ENCODE measurements at regions not wholly inside any gene's neighbourhood (a gene's known extent, or its start where the extent isn't known, plus 50 kb on each side); places are given as distances from the start of the nearest gene placed in this dataset.

GRCh38 chr12:34526946-34527345, 504.6 kb downstream of the ALG10 start:
- TF ChIP-seq CTCF (IDR thresholded peaks at IDR 0.05) = no peak

- TF ChIP-seq CTCF (IDR thresholded peaks at IDR 0.05) = no peak
Measured at GRCh38 chr12:34547276-34547675, 525.0 kb downstream of the ALG10 start.

DNA sequence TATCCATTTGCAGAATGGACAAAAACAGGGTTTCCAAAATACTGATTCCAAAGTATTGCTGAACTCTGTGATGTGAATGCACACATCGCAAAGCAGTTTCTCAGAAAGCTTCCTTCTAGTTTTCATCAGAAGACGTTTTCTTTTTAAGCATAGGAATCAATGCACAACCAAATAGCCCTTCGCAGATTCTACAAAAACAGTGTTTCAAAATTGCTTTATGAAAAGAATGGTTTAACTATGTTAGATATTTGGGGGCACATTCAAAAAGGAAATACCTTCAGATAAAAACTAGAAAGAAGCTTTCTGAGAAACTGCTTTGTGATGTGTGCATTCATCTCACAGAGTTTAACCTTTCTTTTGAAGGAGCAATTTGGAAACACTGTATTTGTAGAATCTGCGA, 569.7 kb downstream of the ALG10 start:
- TF ChIP-seq CTCF (IDR thresholded peaks at IDR 0.05) = no peak

DNA sequence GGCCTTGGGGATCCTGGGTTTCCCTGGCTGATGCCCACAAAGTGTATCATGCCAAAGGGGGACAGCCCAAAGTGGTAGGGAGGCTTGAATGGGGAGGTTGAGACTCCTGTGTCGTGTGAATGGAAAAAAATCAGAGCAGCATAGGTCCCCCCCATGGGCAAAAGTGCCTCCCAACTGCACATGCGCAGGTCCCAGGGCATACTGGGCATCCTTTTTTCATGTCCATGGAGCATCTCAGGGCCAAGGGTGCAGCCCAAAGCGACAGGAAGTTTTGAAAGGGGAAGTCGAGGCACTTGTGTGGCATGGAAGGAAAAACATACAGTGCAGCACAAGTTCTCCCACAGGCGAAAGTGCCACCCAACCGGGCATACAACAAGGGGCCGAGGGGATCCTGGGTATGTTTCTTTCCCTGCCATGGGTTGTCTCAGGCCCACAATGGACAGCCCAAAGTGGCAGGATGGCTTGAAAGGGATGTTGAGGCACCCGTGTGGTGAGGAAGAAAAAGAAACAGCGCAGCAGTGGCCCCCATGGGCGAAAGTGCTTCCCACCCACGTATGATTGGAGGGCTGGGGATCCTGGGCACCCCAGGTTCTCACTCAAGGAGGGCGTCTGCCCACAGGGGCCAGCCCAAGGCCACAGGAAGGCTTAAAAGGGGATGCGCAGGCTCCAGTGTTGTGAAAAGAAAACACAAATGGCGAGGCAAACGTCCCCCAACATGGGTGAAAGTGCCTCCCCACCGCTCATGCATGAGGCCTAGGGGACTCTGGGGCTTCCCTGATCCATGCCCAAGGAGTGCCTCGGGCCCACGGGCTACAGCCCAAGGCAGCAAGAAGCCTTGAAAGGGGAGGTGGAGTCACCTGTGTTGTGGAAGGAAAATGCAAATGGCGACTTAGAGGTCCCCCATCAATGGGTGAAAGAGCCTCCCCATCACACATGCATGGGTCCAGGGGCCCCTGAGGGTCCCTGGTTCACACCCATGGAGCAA, 573.7 kb downstream of the ALG10 start:
- no peak for TF ChIP-seq CTCF (IDR thresholded peaks at IDR 0.05)

DNA sequence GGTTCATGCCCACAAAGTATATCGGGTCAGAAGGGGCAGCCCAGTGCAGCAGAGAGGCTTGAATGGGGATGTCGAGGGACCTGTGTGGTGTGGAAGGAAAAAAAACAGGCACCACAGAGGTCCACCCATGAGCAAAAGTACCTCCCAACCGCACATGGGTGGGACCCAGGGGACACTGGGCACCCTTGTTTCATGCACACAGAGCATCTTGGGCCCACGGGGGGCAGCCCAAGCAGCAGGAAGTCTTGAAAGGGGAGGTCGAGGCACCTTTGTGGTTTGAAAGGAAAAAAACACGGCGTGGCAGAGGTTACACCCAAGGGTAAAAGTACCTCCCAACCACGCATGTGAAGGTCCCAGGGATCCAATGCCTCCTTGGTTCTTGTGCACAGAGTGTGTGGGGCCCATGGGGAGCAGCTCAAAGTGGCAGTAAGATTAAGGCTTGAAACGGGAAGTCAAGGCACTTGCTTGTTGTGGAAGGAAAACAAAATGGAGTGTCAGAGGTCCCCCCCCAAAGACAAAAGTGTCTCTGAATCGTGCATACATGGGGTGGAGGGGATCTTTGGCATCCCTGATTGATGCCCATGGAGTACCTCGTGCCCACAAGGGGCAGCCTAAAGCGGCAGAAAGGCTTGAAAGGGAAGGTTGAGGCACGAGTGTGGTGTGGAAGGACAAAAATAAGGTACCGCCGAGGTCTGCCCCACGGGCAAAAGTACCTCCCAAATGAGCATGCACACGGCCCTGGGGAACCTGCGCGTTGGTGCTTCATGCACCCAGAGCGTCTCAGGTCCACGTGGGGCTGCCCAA, 575.5 kb downstream of the ALG10 start:
- TF ChIP-seq CTCF (IDR thresholded peaks at IDR 0.05) = no peak

- TF ChIP-seq CTCF (IDR thresholded peaks at IDR 0.05) = no peak
Measured at GRCh38 chr12:34598352-34598827, 576.1 kb downstream of the ALG10 start.

DNA sequence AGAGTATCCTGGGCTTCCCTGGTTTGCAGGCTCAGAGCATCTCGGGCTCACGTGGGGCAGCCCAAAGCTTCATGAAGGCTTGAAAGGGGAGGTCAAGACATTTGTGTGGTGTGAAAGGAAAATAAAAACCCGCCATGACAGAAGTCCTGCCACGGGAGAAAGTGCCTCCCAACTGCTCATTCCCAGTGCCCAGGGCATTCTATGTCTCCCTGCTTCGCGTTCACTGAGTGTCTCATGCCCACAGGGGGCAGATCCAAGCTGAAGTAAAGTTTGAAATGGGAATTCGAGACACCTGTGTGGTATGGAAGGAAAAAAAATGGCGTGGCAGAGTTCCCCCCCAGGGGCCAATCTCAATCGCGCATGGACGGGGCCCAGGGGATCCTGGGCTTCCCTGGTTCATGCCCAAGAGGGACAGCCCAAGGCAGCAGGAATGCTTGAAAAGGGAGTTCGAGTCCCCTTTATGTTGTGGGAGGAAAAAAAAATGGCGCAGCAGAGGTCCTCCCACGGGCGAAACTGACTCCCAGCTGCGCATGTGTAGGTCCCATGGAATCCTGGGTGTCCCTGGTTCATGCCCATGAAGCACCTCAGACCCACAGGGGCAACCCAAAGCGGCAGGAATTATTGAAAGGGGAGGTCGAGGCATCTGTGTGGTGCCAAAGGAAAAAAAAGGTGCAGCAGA, 576.7 kb downstream of the ALG10 start:
- TF ChIP-seq CTCF (IDR thresholded peaks at IDR 0.05) = no peak
